ENCODE measurements at regions not wholly inside any gene's neighbourhood (a gene's known extent, or its start where the extent isn't known, plus 50 kb on each side); places are given as distances from the start of the nearest gene placed in this dataset.

GRCh38 chr18:10231220-10231619 is 223.2 kb upstream of the APCDD1 start:
- H3K27ac ChIP-seq, result no peak overlapping the region
- H3K4me3 ChIP-seq, result no peak overlapping the region
- no peak for DNase-seq (ENCODE audit: low spot score)
- no peak for TF ChIP-seq CTCF (IDR thresholded peaks at IDR 0.05)

GRCh38 chr18:10232062-10232461 is 222.4 kb upstream of the APCDD1 start:
- no peak overlapping the region for H3K27ac ChIP-seq
- DNase-seq (ENCODE audit: low spot score), result no peak
- TF ChIP-seq CTCF (IDR thresholded peaks at IDR 0.05), result no peak

GRCh38 chr18:10233082-10233875 is 221.2 kb upstream of the APCDD1 start:
- DNase-seq (ENCODE audit: low spot score), result no peak
- TF ChIP-seq CTCF (IDR thresholded peaks at IDR 0.05), result no peak
- Histone ChIP-seq H3K27ac (no peak overlapping the region), H3K4me3 (no peak overlapping the region)

More at GRCh38 chr18:10232062-10232461, 222.4 kb upstream of the APCDD1 start:
- H3K4me3 ChIP-seq, result no peak overlapping the region

- Histone ChIP-seq H3K4me3 (no peak overlapping the region), H3K27ac (no peak overlapping the region)
- TF ChIP-seq CTCF (IDR thresholded peaks at IDR 0.05), result no peak
Measured at GRCh38 chr18:10234281-10234680, 220.2 kb upstream of the APCDD1 start.

DNA sequence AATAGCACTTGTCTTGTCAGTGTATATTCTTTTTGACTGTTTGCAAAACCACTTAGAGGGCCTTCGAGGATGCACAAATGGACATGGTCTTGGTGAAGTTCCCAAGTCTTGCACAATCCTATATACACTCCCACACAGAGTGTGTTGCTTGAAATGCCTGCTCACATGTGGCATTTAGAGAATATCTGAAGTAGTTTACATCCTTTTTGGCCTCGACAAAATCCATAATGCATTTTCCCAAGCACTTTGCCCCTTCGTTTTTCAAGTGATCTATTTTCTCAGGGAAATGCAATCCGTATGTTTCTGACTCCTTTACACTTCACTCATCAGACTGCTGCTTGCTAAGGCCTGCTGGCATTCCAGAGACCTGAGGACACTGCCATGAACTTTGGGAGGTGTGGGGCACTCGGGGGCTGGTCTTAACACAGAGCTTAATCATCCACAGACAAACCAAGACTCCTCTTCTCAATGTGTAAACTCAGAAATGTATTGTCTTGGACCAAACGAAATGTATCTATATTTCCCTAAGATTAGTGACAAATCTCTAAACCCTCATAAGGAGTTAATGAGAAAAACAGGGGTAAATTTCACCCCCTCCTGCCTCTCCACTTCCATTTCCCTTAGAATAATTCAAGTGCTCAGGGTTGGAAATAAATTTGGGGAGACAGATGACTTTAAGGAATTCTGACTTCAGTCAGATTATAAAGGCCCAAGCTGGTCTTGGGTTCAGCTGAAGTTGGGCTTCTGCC is 219.3 kb upstream of the APCDD1 start:
- no peak for DNase-seq (ENCODE audit: low spot score)
- no peak for TF ChIP-seq CTCF (IDR thresholded peaks at IDR 0.05)
- Histone ChIP-seq H3K27ac (no peak overlapping the region), H3K4me3 (no peak overlapping the region)

More at GRCh38 chr18:10234281-10234680, 220.2 kb upstream of the APCDD1 start:
- no peak for DNase-seq (ENCODE audit: low spot score)

GRCh38 chr18:10235661-10235952 is 218.8 kb upstream of the APCDD1 start:
- H3K27ac ChIP-seq, result no peak overlapping the region
- TF ChIP-seq CTCF (IDR thresholded peaks at IDR 0.05), result no peak
- no peak overlapping the region for H3K4me3 ChIP-seq
- DNase-seq (ENCODE audit: low spot score), result no peak

GRCh38 chr18:10239103-10239502 is 215.3 kb upstream of the APCDD1 start:
- Histone ChIP-seq H3K4me3 (no peak overlapping the region), H3K27ac (no peak overlapping the region)
- DNase-seq (ENCODE audit: low spot score), result no peak
- no peak for TF ChIP-seq CTCF (IDR thresholded peaks at IDR 0.05)
